Smooth muscle cell (in vitro differentiated cells): ENCODE measurements at regions not wholly inside any gene's neighbourhood (a gene's known extent, or its start where the extent isn't known, plus 50 kb on each side); places are given as distances from the start of the nearest gene placed in this dataset.
"Not testable (repeated sequence)": the region's sequence is repeated elsewhere in the genome, so short reads cannot be mapped to it uniquely, and the experiment has no call there.

Experiments
- DNase-seq: peaks from one replicate; lab custom pipeline; 2025; ENCODE audit not compliant: unreplicated experiment; lab: John Stamatoyannopoulos, UW
- H2AFZ ChIP-seq: fragments of 200-600 bp; sonication (generic); 2 replicates; pipeline ENCODE4 v1.6.0; 2016; ENCODE audit warnings: antibody characterized with exemption, low read depth, mild to moderate bottlenecking
- H3F3A ChIP-seq: fragments of 200-600 bp; sonication (generic); 2 replicates; pipeline ENCODE4 v1.6.0; 2017; ENCODE audit warnings: antibody characterized with exemption, low read depth
- H3K27ac ChIP-seq: fragments of 200-600 bp; sonication (generic); 2 replicates; pipeline ENCODE4 v1.5.1; 2016; ENCODE audit warnings: low read depth, mild to moderate bottlenecking
- H3K27me3 ChIP-seq: fragments of 200-600 bp; sonication (generic); 2 replicates; pipeline ENCODE4 v1.6.1; 2016; ENCODE audit warnings: low read depth, mild to moderate bottlenecking
- H3K36me3 ChIP-seq: fragments of 200-600 bp; sonication (generic); 2 replicates; pipeline ENCODE4 v1.5.1; 2016; ENCODE audit warnings: low read depth
- H3K4me1 ChIP-seq: fragments of 200-600 bp; sonication (generic); 2 replicates; pipeline ENCODE4 v1.5.1; 2016; ENCODE audit warnings: low read depth
- H3K4me2 ChIP-seq: fragments of 200-600 bp; sonication (generic); 2 replicates; pipeline ENCODE4 v1.6.0; 2016; ENCODE audit warnings: mild to moderate bottlenecking
- H3K4me3 ChIP-seq: fragments of 200-600 bp; sonication (generic); 2 replicates; pipeline ENCODE4 v1.5.1; 2016; ENCODE audit warnings: mild to moderate bottlenecking
- H3K79me2 ChIP-seq: fragments of 200-600 bp; sonication (generic); 2 replicates; pipeline ENCODE4 v1.6.0; 2016; ENCODE audit warnings: low read depth, mild to moderate bottlenecking
- H3K9ac ChIP-seq: fragments of 200-600 bp; sonication (generic); 2 replicates; pipeline ENCODE4 v1.6.0; 2016; ENCODE audit warnings: low read depth
- H3K9me3 ChIP-seq: fragments of 200-600 bp; sonication (generic); replicated peaks from 2 replicates; pipeline ENCODE4 v1.5.1; 2016; ENCODE audit warnings: low read depth
- H4K20me1 ChIP-seq: fragments of 200-600 bp; sonication (generic); 2 replicates; pipeline ENCODE4 v1.6.0; 2016; ENCODE audit warnings: low read depth
- CTCF ChIP-seq: fragments of 200-600 bp; sonication (generic); IDR thresholded peaks from 2 replicates; pipeline ENCODE4 v1.5.1; 2017; ENCODE audit warnings: borderline replicate concordance, mild to moderate bottlenecking, antibody characterized with exemption; ENCODE audit not compliant: insufficient read depth, poor library complexity, severe bottlenecking
- WGBS: methylation state at CpG from one replicate; pipeline ENCODE4 v1.1.7; 2016; ENCODE audit warnings: low lambda C conversion rate; 5-methylcytosine and 5-hydroxymethylcytosine counted together

- H3F3A ChIP-seq: no peaks in the 10 kb centered on the region
- H3K27me3 ChIP-seq: no peaks in the 10 kb centered on the region
- WGBS: 32% methylated on average over 31 of the region's 31 CpGs
- peak overlapping the region; percentile 77 for H3K27ac ChIP-seq
- H3K4me2 ChIP-seq: peak overlapping the region; percentile 55
- no peaks in the 10 kb centered on the region for H3K9me3 ChIP-seq
- peak overlapping the region; percentile 48 for H3K9ac ChIP-seq
- H3K79me2 ChIP-seq: no peaks in the 10 kb centered on the region
- no peaks in the 10 kb centered on the region for H4K20me1 ChIP-seq
- no peak for TF ChIP-seq CTCF
- no peaks in the 10 kb centered on the region for H3K36me3 ChIP-seq
- no peak overlapping the region for H2AFZ ChIP-seq
- H3K4me1 ChIP-seq: peaks cover 12% of the 10 kb centered on the region
- no peak overlapping the region for H3K4me3 ChIP-seq
- DNase-seq: peak; percentile 33
These were observed 1327.0 kb downstream of the BRD1 start for GRCh38 chr22:48500471-48501230.

- Histone ChIP-seq H3K4me3 (no peak overlapping the region), H3K36me3 (no peaks in the 10 kb centered on the region), H3K4me2 (peak overlapping the region; percentile 40), H3K79me2 (no peaks in the 10 kb centered on the region), H3K27me3 (no peaks in the 10 kb centered on the region), H3K27ac (peak overlapping the region; percentile 77), H3K4me1 (peaks cover 12% of the 10 kb centered on the region), H3K9ac (no peak overlapping the region), H3F3A (no peaks in the 10 kb centered on the region), H3K9me3 (no peaks in the 10 kb centered on the region), H4K20me1 (no peaks in the 10 kb centered on the region), H2AFZ (no peak overlapping the region)
- no peak for TF ChIP-seq CTCF
- 88% methylated on average over 26 of the region's 26 CpGs for WGBS
- DNase-seq: no peak
These were observed 1327.9 kb downstream of the BRD1 start for GRCh38 chr22:48499456-48500425.

GRCh38 chr22:48498526-48499331 lies 1328.9 kb downstream of the BRD1 start:
- 70% methylated on average over 26 of the region's 26 CpGs for WGBS
- no peak overlapping the region for H3K4me3 ChIP-seq
- H3F3A ChIP-seq: no peaks in the 10 kb centered on the region
- peaks cover 12% of the 10 kb centered on the region for H3K4me1 ChIP-seq
- DNase-seq: no peak
- H3K27me3 ChIP-seq: no peaks in the 10 kb centered on the region
- H3K9ac ChIP-seq: no peak overlapping the region
- H4K20me1 ChIP-seq: no peaks in the 10 kb centered on the region
- TF ChIP-seq CTCF: no peak
- H3K27ac ChIP-seq: no peak overlapping the region
- H2AFZ ChIP-seq: no peak overlapping the region
- H3K9me3 ChIP-seq: no peaks in the 10 kb centered on the region
- H3K36me3 ChIP-seq: no peaks in the 10 kb centered on the region
- no peaks in the 10 kb centered on the region for H3K79me2 ChIP-seq
- H3K4me2 ChIP-seq: no peak overlapping the region

GRCh38 chr22:48497743-48498520 lies 1329.7 kb downstream of the BRD1 start:
- not testable (repeated sequence) for H3K27ac ChIP-seq, DNase-seq, H3F3A ChIP-seq, H4K20me1 ChIP-seq, H2AFZ ChIP-seq, H3K27me3 ChIP-seq, H3K36me3 ChIP-seq, H3K4me3 ChIP-seq, H3K9me3 ChIP-seq, H3K9ac ChIP-seq, H3K79me2 ChIP-seq, H3K4me2 ChIP-seq
- H3K4me1 ChIP-seq: peaks cover 12% of the 10 kb centered on the region
- 88% methylated on average over 1 of the region's 16 CpGs for WGBS
